ENCODE measurements at regions not wholly inside any gene's neighbourhood (a gene's known extent, or its start where the extent isn't known, plus 50 kb on each side); places are given as distances from the start of the nearest gene placed in this dataset.

DNA sequence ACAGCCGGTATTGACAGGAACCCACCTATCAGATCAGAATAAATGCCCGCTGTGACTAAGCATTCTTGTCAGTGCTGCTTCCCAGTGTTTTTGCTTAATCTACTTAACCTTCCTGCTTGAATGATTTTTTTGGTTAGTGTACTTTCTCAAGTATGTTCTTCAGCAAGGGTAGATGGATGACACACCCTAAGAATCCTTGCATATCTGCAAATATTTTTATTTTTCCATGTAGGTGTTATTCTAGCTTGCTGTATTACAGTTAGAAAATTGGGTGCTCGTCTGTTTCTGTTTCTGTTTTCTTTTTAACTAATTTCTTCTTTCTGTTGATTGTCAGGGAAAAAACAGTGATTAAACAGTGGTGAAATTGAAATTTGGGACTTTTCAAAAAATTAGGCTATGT is 64.5 kb downstream of the SEC61B start:
- TF ChIP-seq CTCF (conservative IDR thresholded peaks at IDR 0.05; ENCODE audit: low read length): no peak
- no peak for TF ChIP-seq EZH2phosphoT487 (IDR thresholded peaks at IDR 0.05; ENCODE audit: borderline replicate concordance)
